AG10803 (cell line): ENCODE measurements at regions not wholly inside any gene's neighbourhood (a gene's known extent, or its start where the extent isn't known, plus 50 kb on each side); places are given as distances from the start of the nearest gene placed in this dataset.
A peak's percentile ranks its signal among the peaks of the same experiment; 100 is the strongest.
"Not testable (repeated sequence)": the region's sequence is repeated elsewhere in the genome, so short reads cannot be mapped to it uniquely, and the experiment has no call there.

ENCODE experiments used
- DNase-seq: peaks from one replicate; pipeline ENCODE4 v3.0.0; 2010; ENCODE audit warnings: low read depth
- H3K4me3 ChIP-seq: 2 replicates; pipeline ENCODE4 v1.5.1; 2011; ENCODE audit warnings: mild to moderate bottlenecking, low read length, control low read depth
- CTCF ChIP-seq: conservative IDR thresholded peaks from 2 replicates; pipeline ENCODE4 v1.5.1; 2011; ENCODE audit warnings: mild to moderate bottlenecking, low read length, control low read depth, inconsistent platforms

GRCh38 chr4:141543706-141544105 is 92.7 kb upstream of the IL15 start:
- DNase-seq: no peak
- no peak overlapping the region for H3K4me3 ChIP-seq
- no peak for TF ChIP-seq CTCF

GRCh38 chr4:141548791-141549190 is 87.6 kb upstream of the IL15 start:
- no peak for TF ChIP-seq CTCF
- H3K4me3 ChIP-seq: no peak overlapping the region
- DNase-seq: no peak

- H3K4me3 ChIP-seq: no peak overlapping the region
- peak; percentile 12 for DNase-seq
- TF ChIP-seq CTCF: no peak
Measured at GRCh38 chr4:141560056-141560455, 76.3 kb upstream of the IL15 start.

GRCh38 chr4:141562649-141563048 is 73.7 kb upstream of the IL15 start:
- no peak overlapping the region for H3K4me3 ChIP-seq
- TF ChIP-seq CTCF: no peak
- no peak for DNase-seq

GRCh38 chr4:141563723-141564122 is 72.7 kb upstream of the IL15 start:
- H3K4me3 ChIP-seq: no peak overlapping the region
- TF ChIP-seq CTCF: no peak
- no peak for DNase-seq

- H3K4me3 ChIP-seq, DNase-seq: not testable (repeated sequence)
Measured at GRCh38 chr4:141564961-141565360, 71.4 kb upstream of the IL15 start.

- no peak for TF ChIP-seq CTCF
- DNase-seq: no peak
- H3K4me3 ChIP-seq: no peak overlapping the region
Measured at GRCh38 chr4:141565379-141566089, 70.8 kb upstream of the IL15 start.
